ENCODE measurements at regions not wholly inside any gene's neighbourhood (a gene's known extent, or its start where the extent isn't known, plus 50 kb on each side); places are given as distances from the start of the nearest gene placed in this dataset.

- no CpG with 5 or more reads among the region's 2 CpGs for WGBS (ENCODE audit: extremely low coverage, insufficient read length, low lambda C conversion rate)
- no peak overlapping the region for H3K4me2 ChIP-seq (ENCODE audit: insufficient read depth, insufficient read length, low read length)
Measured at GRCh38 chr5:19042106-19042505, 945.9 kb downstream of the CDH18 start.

More at GRCh38 chr5:19042106-19042505, 945.9 kb downstream of the CDH18 start:
- H3K4me1 ChIP-seq (ENCODE audit: insufficient read depth, low read length): no peaks in the 10 kb centered on the region
- no peaks in the 10 kb centered on the region for H3K27me3 Mint-ChIP-seq (ENCODE audit: low read depth)
- no peaks in the 10 kb centered on the region; a peak in 2 of 5 replicates for H3K9me3 Mint-ChIP-seq
- no peak overlapping the region for H3K14ac ChIP-seq (ENCODE audit: insufficient read depth, low read length)
- H2BK20ac ChIP-seq (ENCODE audit: low read depth, low read length, poor library complexity, severe bottlenecking): no peak overlapping the region
- no peak overlapping the region for H3K23ac ChIP-seq (ENCODE audit: insufficient read length, low read depth, low read length)
- no peaks in the 10 kb centered on the region for H4K20me1 ChIP-seq (ENCODE audit: control insufficient read depth, insufficient read depth, insufficient read length)
- peaks cover 16 to 22% of the 10 kb centered on the region in 2 experiments for H3K4me1 Mint-ChIP-seq
- no peaks in the 10 kb centered on the region for H3K9me3 ChIP-seq (ENCODE audit: control insufficient read depth, low read depth, low read length)
- H2AFZ ChIP-seq (ENCODE audit: low read length): no peak overlapping the region
- no peaks in the 10 kb centered on the region for H3K36me3 Mint-ChIP-seq (ENCODE audit: insufficient read depth in 1 of 3, low read depth in 3 of 3)
- no peak overlapping the region for H3T11ph ChIP-seq (ENCODE audit: low read length)
- no peak overlapping the region for H3K18ac ChIP-seq (ENCODE audit: insufficient read length, low read depth, low read length)
- no peak overlapping the region for H2BK12ac ChIP-seq (ENCODE audit: insufficient read length, low read depth, low read length)
- DNase-seq: no peak
- no peak overlapping the region for H3K56ac ChIP-seq (ENCODE audit: insufficient read length, low read depth, low read length)
- no peak overlapping the region for H3K27ac Mint-ChIP-seq
- H3K27ac ChIP-seq (ENCODE audit: insufficient read length, low read depth, low read length): no peak overlapping the region
- H3K4me3 Mint-ChIP-seq: no peak overlapping the region
- H2BK5ac ChIP-seq (ENCODE audit: insufficient read length, low read length): no peak overlapping the region
- no peaks in the 10 kb centered on the region for H3K79me1 ChIP-seq (ENCODE audit: insufficient read depth, low read depth, low read length, poor library complexity, severe bottlenecking)
- H3K23me2 ChIP-seq (ENCODE audit: insufficient read length, low read depth, low read length, poor library complexity, severe bottlenecking): no peaks in the 10 kb centered on the region
- no peak overlapping the region for H4K5ac ChIP-seq (ENCODE audit: insufficient read length, low read depth, low read length)
- H3K79me2 ChIP-seq (ENCODE audit: insufficient read depth, low read length): no peaks in the 10 kb centered on the region
- H3K4ac ChIP-seq (ENCODE audit: low read depth, low read length): no peak overlapping the region
- no peaks in the 10 kb centered on the region for H3K27me3 ChIP-seq (ENCODE audit: insufficient read depth, low read length)
- no peak overlapping the region for H2AK5ac ChIP-seq (ENCODE audit: insufficient read length, low read length)
- TF ChIP-seq CTCF (conservative IDR thresholded peaks at IDR 0.05): no peak
- H2BK15ac ChIP-seq (ENCODE audit: low read depth, low read length): no peak overlapping the region
- H3K9ac ChIP-seq (ENCODE audit: extremely low read depth, insufficient read length, low read length): no peak overlapping the region
- H2BK120ac ChIP-seq (ENCODE audit: low read depth, low read length, poor library complexity, severe bottlenecking): no peak overlapping the region
- no peak overlapping the region for H4K8ac ChIP-seq (replicated peaks; ENCODE audit: insufficient read length, low read depth, low read length)
- no peak overlapping the region for H4K91ac ChIP-seq (ENCODE audit: insufficient read length, low read depth, low read length)

Data from H9 (cell line).